B cell (primary cell): ENCODE measurements at regions not wholly inside any gene's neighbourhood (a gene's known extent, or its start where the extent isn't known, plus 50 kb on each side); places are given as distances from the start of the nearest gene placed in this dataset.
A peak's percentile ranks its signal among the peaks of the same experiment; 100 is the strongest.

Experiments used
- ATAC-seq: fragments of 200-7000 bp; cut with Tn5 transposase; one replicate; pipeline ENCODE4 v1.10.0; 2021; ENCODE audit warnings: low read depth, mild to moderate bottlenecking, moderate number of reproducible peaks, moderate library complexity
- CTCF ChIA-PET: fragments of 350-600 bp; sonication (Branson Sonifier 250); formaldehyde crosslinking; loops from one replicate; lab custom pipeline; 2021; ENCODE audit warnings: antibody characterized with exemption, inconsistent platforms; lab: Charles Lee
- POLR2A ChIA-PET: fragments of 350-600 bp; sonication (Branson Sonifier 250); formaldehyde crosslinking; loops from one replicate; lab custom pipeline; 2021; ENCODE audit warnings: antibody characterized with exemption; lab: Charles Lee
- DNase-seq: peaks from one replicate; pipeline ENCODE4 v3.0.0; 2013
- H2AFZ ChIP-seq: 2 replicates; pipeline ENCODE4 v1.6.1; 2012; ENCODE audit warnings: mild to moderate bottlenecking, low read depth, low read length; ENCODE audit not compliant: insufficient read depth, poor library complexity, severe bottlenecking
- H3K27ac ChIP-seq, 2 donors: 1 replicate in 1 of 2; 2 replicates in 1 of 2; pipeline ENCODE4 v1.5.1; 2012 to 2013; ENCODE audit warnings: low read length in 2 of 2, mild to moderate bottlenecking in 2 of 2, moderate library complexity in 1 of 2
- H3K27me3 ChIP-seq, 4 experiments: fragments of 200-600 bp in 1 of 4; sonication (generic) in 1 of 4; replicated peaks in 1 of 4; 1 replicate in 2 of 4; 2 replicates in 2 of 4; pipeline versions ENCODE4 v1.6.1 to v1.7.0; 2013 to 2016; ENCODE audit warnings: low read length in 3 of 4, mild to moderate bottlenecking in 2 of 4, mixed read lengths in 1 of 4, moderate library complexity in 1 of 4; ENCODE audit not compliant: insufficient read depth in 4 of 4, control insufficient read depth in 3 of 4; ENCODE audit errors: control extremely low read depth in 1 of 4
- H3K36me3 ChIP-seq, 2 experiments: replicated peaks in 1 of 2; 1 replicate in 1 of 2; 2 replicates in 1 of 2; pipeline versions ENCODE4 v1.6.1 to v1.7.1; 2013; ENCODE audit warnings: low read length in 1 of 2; ENCODE audit not compliant: insufficient read depth in 2 of 2, control insufficient read depth in 1 of 2; ENCODE audit errors: control extremely low read depth in 1 of 2, extremely low read depth in 1 of 2
- H3K4me1 ChIP-seq, 2 donors: fragments of 200-600 bp in 1 of 2; sonication (generic) in 1 of 2; 1 replicate in 1 of 2; 2 replicates in 1 of 2; pipeline versions ENCODE4 v1.5.1 to v1.6.1; 2013 to 2017; ENCODE audit warnings: low read length in 2 of 2; ENCODE audit not compliant: control insufficient read depth in 2 of 2, insufficient read depth in 2 of 2
- H3K4me2 ChIP-seq: replicated peaks from 2 replicates; pipeline ENCODE3; 2012; ENCODE audit warnings: mild to moderate bottlenecking, low read depth, low read length; ENCODE audit not compliant: poor library complexity, severe bottlenecking
- H3K4me3 ChIP-seq, 5 experiments: fragments of 200-600 bp in 1 of 5; sonication (generic) in 1 of 5; 1 replicate in 3 of 5; 2 replicates in 2 of 5; pipeline versions ENCODE4 v1.5.1 to v1.7.0; 2011 to 2016; ENCODE audit warnings: low read length in 4 of 5, mild to moderate bottlenecking in 4 of 5, low read depth in 2 of 5, control low read depth in 1 of 5, moderate library complexity in 1 of 5; ENCODE audit not compliant: insufficient read depth in 1 of 5; ENCODE audit errors: control extremely low read depth in 1 of 5, extremely low read depth in 1 of 5
- H3K79me2 ChIP-seq: fragments of 200-600 bp; sonication (generic); one replicate; pipeline ENCODE4 v1.6.0; 2016; ENCODE audit warnings: low read length; ENCODE audit not compliant: control insufficient read depth, insufficient read depth
- H3K9ac ChIP-seq: fragments of 200-600 bp; sonication (generic); 2 replicates; pipeline ENCODE4 v1.6.1; 2017; ENCODE audit warnings: mild to moderate bottlenecking, low read length, moderate library complexity
- H3K9me3 ChIP-seq, 3 donors: one replicate each; pipeline versions ENCODE4 v1.6.1 to v1.7.1; 2013; ENCODE audit warnings: low read length in 2 of 3; ENCODE audit not compliant: control insufficient read depth in 2 of 3, insufficient read depth in 1 of 3; ENCODE audit errors: control extremely low read depth in 1 of 3
- H4K20me1 ChIP-seq: 2 replicates; pipeline ENCODE4 v1.6.0; 2012; ENCODE audit warnings: mild to moderate bottlenecking, low read length; ENCODE audit not compliant: insufficient read depth, control insufficient read depth, poor library complexity, severe bottlenecking
- H3K27ac Mint-ChIP-seq: one replicate; pipeline ENCODE4 v1.8.0; 2021; ENCODE audit warnings: mixed read lengths
- H3K27me3 Mint-ChIP-seq: one replicate; pipeline ENCODE4 v1.8.0; 2021; ENCODE audit warnings: mixed read lengths
- H3K4me1 Mint-ChIP-seq: one replicate; pipeline ENCODE4 v1.8.0; 2021; ENCODE audit warnings: mixed read lengths
- H3K4me3 Mint-ChIP-seq: one replicate; pipeline ENCODE4 v1.8.0; 2021; ENCODE audit warnings: mixed read lengths
- H3K9me3 Mint-ChIP-seq: one replicate; pipeline ENCODE4 v1.8.0; 2022; ENCODE audit warnings: mixed read lengths; ENCODE audit not compliant: insufficient read depth
- EZH2 ChIP-seq: IDR thresholded peaks from 2 replicates; pipeline ENCODE4 v1.6.1; 2012; ENCODE audit warnings: borderline replicate concordance, low read depth, mild to moderate bottlenecking, moderate library complexity, low read length; ENCODE audit not compliant: insufficient read depth, poor library complexity, severe bottlenecking
- WGBS: methylation state at CpG from one replicate; pipeline ENCODE4 v1.1.5; 2013; ENCODE audit warnings: missing lambda C conversion rate; ENCODE audit not compliant: insufficient coverage; 5-methylcytosine and 5-hydroxymethylcytosine counted together
- intact Hi-C: fragments of 100-400 bp; cut with micrococcal nuclease; formaldehyde crosslinking; loops from one replicate; pipeline ENCODE4 v1.10.0; 2022
- TF ChIP-seq, protein P1 (sequence below): fragments of 200-600 bp; IDR thresholded peaks from one replicate; pipeline ENCODE4 v1.8.0; 2022; ENCODE audit warnings: antibody characterized with exemption, mild to moderate bottlenecking

DNA sequence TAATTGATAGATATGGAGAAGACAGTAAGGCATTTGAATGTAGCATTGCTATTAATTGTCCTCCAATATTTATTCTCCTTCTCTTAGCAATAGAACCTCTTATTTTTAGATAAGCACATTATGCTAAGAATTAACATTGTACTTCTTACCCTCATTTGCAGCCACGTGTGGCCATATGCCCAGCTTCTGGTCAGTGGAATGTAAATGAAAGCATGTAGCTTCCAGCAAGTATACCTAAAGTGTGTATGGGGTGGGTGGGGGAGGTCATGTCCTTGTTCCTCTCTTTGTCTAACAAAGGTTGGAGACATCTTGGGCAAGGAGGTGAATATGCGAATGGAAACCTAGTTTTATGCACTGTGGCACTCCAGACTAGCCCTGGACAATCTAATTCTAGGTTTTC is 133.6 kb upstream of the HMCN1 start:
- ATAC-seq (no peak), DNase-seq (no peak)
- Histone ChIP-seq H2AFZ (no peak overlapping the region), H3K9ac (no peak overlapping the region), H3K9me3 (no peaks in the 10 kb centered on the region), H3K36me3 (no peaks in the 10 kb centered on the region), H3K4me1 (peaks cover 46 to 62% of the 10 kb centered on the region in 2 donors), H3K27me3 (no peaks in the 10 kb centered on the region), H3K4me2 (no peak overlapping the region), H4K20me1 (no peaks in the 10 kb centered on the region), H3K4me3 (no peak overlapping the region), H3K79me2 (no peaks in the 10 kb centered on the region), H3K27ac (no peak overlapping the region)
- intact Hi-C loops = loop anchor here (5.0 kb wide), 3 partner anchors 72 to 553 kb away; partner anchors contain the start of gene RNF2
- Mint-ChIP-seq H3K9me3 (no peaks in the 10 kb centered on the region), H3K27ac (no peak overlapping the region), H3K4me3 (no peak overlapping the region), H3K4me1 (peaks cover 24% of the 10 kb centered on the region), H3K27me3 (no peaks in the 10 kb centered on the region)
- TF ChIP-seq, protein P1, sequence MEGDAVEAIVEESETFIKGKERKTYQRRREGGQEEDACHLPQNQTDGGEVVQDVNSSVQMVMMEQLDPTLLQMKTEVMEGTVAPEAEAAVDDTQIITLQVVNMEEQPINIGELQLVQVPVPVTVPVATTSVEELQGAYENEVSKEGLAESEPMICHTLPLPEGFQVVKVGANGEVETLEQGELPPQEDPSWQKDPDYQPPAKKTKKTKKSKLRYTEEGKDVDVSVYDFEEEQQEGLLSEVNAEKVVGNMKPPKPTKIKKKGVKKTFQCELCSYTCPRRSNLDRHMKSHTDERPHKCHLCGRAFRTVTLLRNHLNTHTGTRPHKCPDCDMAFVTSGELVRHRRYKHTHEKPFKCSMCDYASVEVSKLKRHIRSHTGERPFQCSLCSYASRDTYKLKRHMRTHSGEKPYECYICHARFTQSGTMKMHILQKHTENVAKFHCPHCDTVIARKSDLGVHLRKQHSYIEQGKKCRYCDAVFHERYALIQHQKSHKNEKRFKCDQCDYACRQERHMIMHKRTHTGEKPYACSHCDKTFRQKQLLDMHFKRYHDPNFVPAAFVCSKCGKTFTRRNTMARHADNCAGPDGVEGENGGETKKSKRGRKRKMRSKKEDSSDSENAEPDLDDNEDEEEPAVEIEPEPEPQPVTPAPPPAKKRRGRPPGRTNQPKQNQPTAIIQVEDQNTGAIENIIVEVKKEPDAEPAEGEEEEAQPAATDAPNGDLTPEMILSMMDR = no peak
- no peak for TF ChIP-seq EZH2
- ChIA-PET POLR2A (interaction anchor here (0.6 kb wide), 1 partner anchor 42 kb away, joined by 3 read pairs; no protein-coding TSS in a partner anchor), CTCF (interaction anchor here (3.9 kb wide), 1 partner anchor 70 kb away, joined by 21 read pairs; no protein-coding TSS in a partner anchor)
- no CpG with 5 or more reads among the region's 2 CpGs for WGBS

DNA sequence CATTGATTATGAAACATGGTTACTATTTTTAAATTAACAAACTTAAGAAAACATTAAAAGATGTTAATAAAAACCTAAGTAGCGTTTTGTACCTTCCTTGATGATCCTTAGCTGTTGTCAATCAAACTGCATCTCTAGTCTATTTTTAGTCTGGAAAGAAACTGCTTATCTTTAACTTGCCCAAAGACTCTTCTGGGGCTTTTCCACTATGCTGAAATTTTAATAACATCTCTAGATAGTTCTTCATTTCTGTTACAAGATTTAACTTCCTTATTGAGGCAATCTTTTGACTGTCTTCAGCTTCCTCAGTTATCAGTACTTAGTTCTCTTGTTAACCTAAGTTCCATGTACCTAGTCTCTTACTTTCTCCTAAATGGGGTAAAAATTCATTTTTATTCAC is 135.9 kb upstream of the HMCN1 start:
- POLR2A ChIA-PET = interaction anchor here (1.6 kb wide), 1 partner anchor 281 kb away, joined by 5 read pairs; the partner anchor contains the start of gene IVNS1ABP
- no CpG with 5 or more reads among the region's 1 CpG for WGBS

More for the DNA sequence above, 135.9 kb upstream of the HMCN1 start:
- peak overlapping the region; percentile 23 for H2AFZ ChIP-seq
- H3K27me3 ChIP-seq = no peaks in the 10 kb centered on the region
- no peaks in the 10 kb centered on the region for H3K36me3 ChIP-seq
- H3K27ac ChIP-seq = no peak overlapping the region
- DNase-seq (peak; percentile 44), ATAC-seq (no peak)
- H3K9me3 Mint-ChIP-seq = no peaks in the 10 kb centered on the region
- peaks cover 25% of the 10 kb centered on the region for H3K4me1 Mint-ChIP-seq
- H4K20me1 ChIP-seq = no peaks in the 10 kb centered on the region
- H3K27ac Mint-ChIP-seq = peak overlapping the region; percentile 44
- H3K4me1 ChIP-seq = peaks cover 32 to 49% of the 10 kb centered on the region in 2 donors
- no peaks in the 10 kb centered on the region for H3K79me2 ChIP-seq
- H3K9me3 ChIP-seq = no peaks in the 10 kb centered on the region
- CTCF ChIA-PET = interaction anchor here (1.2 to 2.1 kb wide), 5 partner anchors 10 to 96 kb away, joined by 5 to 8 read pairs (median 5); no protein-coding TSS in a partner anchor
- intact Hi-C loops = loop anchor here (5.0 kb wide), 2 partner anchors 71 to 156 kb away; no protein-coding TSS in a partner anchor
- H3K4me2 ChIP-seq = peak overlapping the region; percentile 32
- H3K9ac ChIP-seq = no peak overlapping the region
- H3K4me3 ChIP-seq = no peak overlapping the region
- H3K4me3 Mint-ChIP-seq = no peak overlapping the region
- H3K27me3 Mint-ChIP-seq = no peaks in the 10 kb centered on the region
- TF ChIP-seq, protein P1 = no peak
- no peak for TF ChIP-seq EZH2
